Uterus (tissue), 3 donors: ENCODE measurements at regions not wholly inside any gene's neighbourhood (a gene's known extent, or its start where the extent isn't known, plus 50 kb on each side); places are given as distances from the start of the nearest gene placed in this dataset.

Experiments
- DNase-seq, 2 donors: peaks; one replicate each; pipeline ENCODE4 v3.0.0-alpha.2; 2019 to 2020
- H3K27ac ChIP-seq, 2 donors: fragments of 200-600 bp; sonication (generic); 1 replicate in 1 of 2; 2 replicates in 1 of 2; pipeline ENCODE4 v1.5.1; 2016 to 2018
- H3K27me3 ChIP-seq, 2 donors: fragments of 200-600 bp; sonication (generic); one replicate each; pipeline ENCODE4 v1.5.1; 2018 to 2019; ENCODE audit warnings: control low read depth in 1 of 2
- H3K36me3 ChIP-seq, 2 donors: fragments of 200-600 bp; sonication (generic); one replicate each; pipeline ENCODE4 v1.5.1; 2019; ENCODE audit warnings: control low read depth in 1 of 2
- H3K4me1 ChIP-seq, 2 donors: fragments of 200-600 bp; sonication (generic); one replicate each; pipeline ENCODE4 v1.5.1; 2018 to 2019; ENCODE audit warnings: control low read depth in 1 of 2
- H3K4me3 ChIP-seq, 2 donors: fragments of 200-600 bp; sonication (generic); 1 replicate in 1 of 2; 2 replicates in 1 of 2; pipeline ENCODE4 v1.5.1; 2018 to 2019; ENCODE audit warnings: mild to moderate bottlenecking in 1 of 2
- H3K9me3 ChIP-seq, 2 donors: fragments of 200-600 bp; sonication (generic); one replicate each; pipeline ENCODE4 v1.5.1; 2019; ENCODE audit warnings: control low read depth in 1 of 2
- POLR2A ChIP-seq, 2 donors: fragments of 450-650 bp; IDR thresholded peaks; one replicate each; pipeline ENCODE4 v1.6.1; 2016; ENCODE audit warnings: antibody characterized with exemption in 2 of 2, mild to moderate bottlenecking in 1 of 2, moderate library complexity in 1 of 2
- intact Hi-C: fragments of 100-400 bp; cut with DNase I; formaldehyde crosslinking; loops from one replicate; pipeline ENCODE4 v1.15.1; 2023; ENCODE audit warnings: low total_unique reads
- TF ChIP-seq, protein P1 (sequence below), 4 experiments: fragments of 200-600 bp in 2 of 4; fragments of 450-650 bp in 2 of 4; sonication (generic) in 2 of 4; IDR thresholded peaks; one replicate each; pipeline ENCODE4 v1.5.1; 2016 to 2019; ENCODE audit warnings: antibody characterized with exemption in 4 of 4, mild to moderate bottlenecking in 2 of 4, moderate library complexity in 1 of 4
- donor health status: DM: yes; HTN: yes; CAD: no.

DNA sequence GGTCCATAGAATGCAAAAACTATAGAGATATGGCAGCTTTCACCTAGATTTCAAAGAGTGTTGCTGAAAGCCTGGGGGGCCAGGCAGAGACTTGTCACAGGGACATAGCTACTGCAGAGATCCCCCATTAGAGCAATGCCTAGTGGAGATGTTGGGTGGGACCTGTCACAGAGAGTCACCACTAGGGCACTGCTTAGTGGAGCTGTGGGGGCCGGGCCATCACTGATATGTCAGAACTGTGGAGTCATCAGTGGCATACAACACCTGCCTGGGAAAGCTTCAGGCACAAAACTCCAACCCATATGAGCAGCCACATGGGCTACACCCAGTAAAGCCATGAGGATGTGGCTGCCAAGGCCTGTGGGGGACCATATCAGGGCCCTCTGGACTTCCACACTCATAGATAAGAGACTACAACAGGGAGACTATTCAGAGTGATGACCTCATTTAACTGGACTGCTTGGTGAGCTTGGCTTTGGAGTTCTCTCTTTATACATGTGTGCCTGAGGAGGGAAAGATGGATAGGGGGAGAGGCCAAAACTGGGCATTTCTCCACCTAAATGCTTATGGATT is 176.3 kb downstream of the ZNF621 start:
- intact Hi-C loops: no loop called here
- no peak for DNase-seq
- no peaks in the 10 kb centered on the region for H3K9me3 ChIP-seq

DNA sequence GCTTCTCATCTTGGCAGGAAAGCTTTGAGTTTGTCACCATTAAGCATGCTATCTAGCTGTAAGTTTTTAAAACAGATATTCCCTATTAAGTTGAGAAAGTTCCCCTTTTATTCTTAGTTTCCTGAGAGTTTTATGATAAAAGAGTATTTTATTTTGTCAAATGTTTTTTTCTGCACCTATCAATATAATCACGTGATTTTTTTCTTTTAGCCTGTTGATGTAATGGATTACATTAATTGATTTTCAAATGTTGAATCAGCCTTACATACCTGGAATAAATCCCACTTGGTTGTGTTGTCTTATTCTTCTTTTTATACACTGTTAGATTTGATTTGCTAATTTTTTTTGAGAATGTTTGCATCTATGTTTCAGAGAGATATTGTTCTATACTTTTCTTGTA is 179.5 kb downstream of the ZNF621 start:
- Histone ChIP-seq H3K9me3 (no peaks in the 10 kb centered on the region), H3K27ac (no peak overlapping the region), H3K27me3 (no peaks in the 10 kb centered on the region), H3K4me1 (no peaks in the 10 kb centered on the region), H3K4me3 (no peak overlapping the region), H3K36me3 (no peaks in the 10 kb centered on the region)
- DNase-seq: no peak
- TF ChIP-seq POLR2A (IDR thresholded peaks at IDR 0.05): no peak
- TF ChIP-seq, protein P1, sequence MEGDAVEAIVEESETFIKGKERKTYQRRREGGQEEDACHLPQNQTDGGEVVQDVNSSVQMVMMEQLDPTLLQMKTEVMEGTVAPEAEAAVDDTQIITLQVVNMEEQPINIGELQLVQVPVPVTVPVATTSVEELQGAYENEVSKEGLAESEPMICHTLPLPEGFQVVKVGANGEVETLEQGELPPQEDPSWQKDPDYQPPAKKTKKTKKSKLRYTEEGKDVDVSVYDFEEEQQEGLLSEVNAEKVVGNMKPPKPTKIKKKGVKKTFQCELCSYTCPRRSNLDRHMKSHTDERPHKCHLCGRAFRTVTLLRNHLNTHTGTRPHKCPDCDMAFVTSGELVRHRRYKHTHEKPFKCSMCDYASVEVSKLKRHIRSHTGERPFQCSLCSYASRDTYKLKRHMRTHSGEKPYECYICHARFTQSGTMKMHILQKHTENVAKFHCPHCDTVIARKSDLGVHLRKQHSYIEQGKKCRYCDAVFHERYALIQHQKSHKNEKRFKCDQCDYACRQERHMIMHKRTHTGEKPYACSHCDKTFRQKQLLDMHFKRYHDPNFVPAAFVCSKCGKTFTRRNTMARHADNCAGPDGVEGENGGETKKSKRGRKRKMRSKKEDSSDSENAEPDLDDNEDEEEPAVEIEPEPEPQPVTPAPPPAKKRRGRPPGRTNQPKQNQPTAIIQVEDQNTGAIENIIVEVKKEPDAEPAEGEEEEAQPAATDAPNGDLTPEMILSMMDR (IDR thresholded peaks at IDR 0.05): no peak
- intact Hi-C loops: no loop called here

More for the DNA sequence above, 176.3 kb downstream of the ZNF621 start:
- Histone ChIP-seq H3K27me3 (no peaks in the 10 kb centered on the region), H3K36me3 (no peaks in the 10 kb centered on the region), H3K27ac (no peak overlapping the region), H3K4me1 (no peaks in the 10 kb centered on the region), H3K4me3 (no peak overlapping the region)
- TF ChIP-seq, protein P1 (IDR thresholded peaks at IDR 0.05): no peak
- TF ChIP-seq POLR2A (IDR thresholded peaks at IDR 0.05): no peak

DNA sequence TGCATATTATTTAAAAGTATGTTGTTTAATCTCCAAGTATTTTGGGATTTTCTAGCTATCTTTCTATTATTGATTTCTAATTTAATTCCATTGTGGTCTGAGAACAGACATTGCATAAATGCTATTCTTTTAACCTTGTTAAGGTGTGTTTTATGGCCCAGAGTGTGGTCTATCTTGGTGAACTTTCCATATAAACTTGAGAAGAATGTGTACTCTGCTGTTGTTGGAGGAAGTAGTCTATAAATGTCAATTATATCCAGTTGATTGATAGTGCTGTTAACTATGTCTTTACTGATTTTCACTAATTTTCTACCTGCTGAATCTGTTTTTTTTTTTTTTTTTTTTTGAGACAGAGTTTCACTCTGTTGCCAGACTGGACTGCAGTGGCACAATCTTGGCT is 180.9 kb downstream of the ZNF621 start:
- no peaks in the 10 kb centered on the region for H3K27me3 ChIP-seq
- no peak overlapping the region for H3K27ac ChIP-seq
- no peaks in the 10 kb centered on the region for H3K9me3 ChIP-seq
- intact Hi-C loops: no loop called here
- no peak for DNase-seq
- no peaks in the 10 kb centered on the region for H3K36me3 ChIP-seq
- TF ChIP-seq, protein P1 (IDR thresholded peaks at IDR 0.05): no peak
- TF ChIP-seq POLR2A (IDR thresholded peaks at IDR 0.05): no peak
- no peaks in the 10 kb centered on the region for H3K4me1 ChIP-seq
- no peak overlapping the region for H3K4me3 ChIP-seq

DNA sequence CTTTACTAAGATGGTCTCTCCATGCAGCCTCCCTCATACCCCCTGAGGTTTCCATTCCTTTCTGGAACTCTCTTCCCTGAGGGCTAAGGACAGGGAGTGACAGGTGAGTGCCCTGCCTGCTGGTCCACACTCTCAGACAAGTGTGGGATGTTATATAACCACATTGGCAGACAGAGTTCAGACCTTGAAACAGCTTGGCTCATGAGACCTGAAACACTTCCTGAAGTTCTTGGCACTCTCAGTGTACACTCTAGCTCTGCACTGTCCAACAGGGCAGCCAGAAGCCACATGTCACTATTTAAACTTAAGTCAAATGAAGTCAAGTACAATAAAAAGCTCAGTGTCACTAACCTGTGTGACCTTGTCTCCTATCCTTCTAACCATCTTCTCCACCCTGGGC is 188.5 kb downstream of the ZNF621 start:
- H3K9me3 ChIP-seq: no peaks in the 10 kb centered on the region
- no peak for DNase-seq

DNA sequence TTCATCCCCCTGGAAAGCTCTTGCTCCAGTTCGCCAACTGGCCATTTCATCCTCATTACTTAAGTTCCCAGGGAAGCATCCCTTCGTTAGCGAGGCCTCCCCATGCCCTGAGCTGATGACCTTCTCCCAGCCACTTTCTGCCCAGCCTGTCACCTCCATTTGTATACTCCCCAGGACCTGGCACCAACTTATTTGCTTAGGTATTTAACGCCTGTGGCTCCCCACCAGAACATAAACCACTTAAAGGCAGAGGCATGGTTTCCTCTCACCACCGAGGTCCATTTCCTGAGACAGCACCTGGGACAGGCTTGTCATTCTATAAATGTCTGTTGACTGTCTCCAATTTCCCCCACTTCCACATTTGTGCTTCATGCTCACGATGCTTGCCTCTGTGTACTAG is 189.0 kb downstream of the ZNF621 start:
- DNase-seq: no peak
- Histone ChIP-seq H3K27me3 (no peaks in the 10 kb centered on the region), H3K27ac (no peak overlapping the region), H3K4me1 (no peaks in the 10 kb centered on the region), H3K36me3 (no peaks in the 10 kb centered on the region), H3K4me3 (no peak overlapping the region), H3K9me3 (no peaks in the 10 kb centered on the region)
- intact Hi-C loops: no loop called here
- TF ChIP-seq POLR2A (IDR thresholded peaks at IDR 0.05): no peak
- TF ChIP-seq, protein P1 (IDR thresholded peaks at IDR 0.05): no peak

More for the DNA sequence above, 188.5 kb downstream of the ZNF621 start:
- TF ChIP-seq, protein P1 (IDR thresholded peaks at IDR 0.05): no peak
- no peak for TF ChIP-seq POLR2A (IDR thresholded peaks at IDR 0.05)
- H3K4me1 ChIP-seq: no peaks in the 10 kb centered on the region
- H3K27ac ChIP-seq: no peak overlapping the region
- intact Hi-C loops: no loop called here
- no peaks in the 10 kb centered on the region for H3K36me3 ChIP-seq
- H3K4me3 ChIP-seq: no peak overlapping the region
- H3K27me3 ChIP-seq: no peaks in the 10 kb centered on the region
